Breast epithelium (tissue), 3 donors: ENCODE measurements at regions not wholly inside any gene's neighbourhood (a gene's known extent, or its start where the extent isn't known, plus 50 kb on each side); places are given as distances from the start of the nearest gene placed in this dataset.

ENCODE experiments used
- POLR2A ChIP-seq: fragments of 450-650 bp; IDR thresholded peaks from one replicate; pipeline ENCODE4 v1.6.1; 2016; ENCODE audit warnings: antibody characterized with exemption, mild to moderate bottlenecking, moderate library complexity
- TF ChIP-seq, protein P1 (sequence below), 3 donors: fragments of 450-650 bp; IDR thresholded peaks; one replicate each; pipeline ENCODE4 v1.5.1; 2016 to 2017; ENCODE audit warnings: antibody characterized with exemption in 3 of 3, mild to moderate bottlenecking in 3 of 3, moderate library complexity in 3 of 3

DNA sequence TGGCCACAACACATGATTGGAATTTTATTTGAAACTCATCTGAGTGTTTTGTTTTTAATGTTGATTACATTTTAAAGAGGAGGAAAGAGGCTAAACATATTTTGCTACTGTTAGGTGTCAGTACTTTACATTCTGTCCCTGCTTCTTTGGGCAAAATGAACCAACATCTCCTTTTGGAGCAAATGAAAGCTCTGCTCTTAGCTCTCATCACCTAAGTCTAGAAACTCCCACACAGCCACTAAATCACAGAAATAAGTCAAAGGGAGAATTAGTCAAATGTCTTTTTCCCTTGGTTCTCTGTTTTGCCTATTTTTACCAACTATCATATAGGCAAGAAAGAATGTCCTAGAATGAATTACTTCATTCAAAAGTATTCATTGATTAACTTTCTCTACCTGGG lies 666.8 kb downstream of the RNF144A start:
- TF ChIP-seq, protein P1, sequence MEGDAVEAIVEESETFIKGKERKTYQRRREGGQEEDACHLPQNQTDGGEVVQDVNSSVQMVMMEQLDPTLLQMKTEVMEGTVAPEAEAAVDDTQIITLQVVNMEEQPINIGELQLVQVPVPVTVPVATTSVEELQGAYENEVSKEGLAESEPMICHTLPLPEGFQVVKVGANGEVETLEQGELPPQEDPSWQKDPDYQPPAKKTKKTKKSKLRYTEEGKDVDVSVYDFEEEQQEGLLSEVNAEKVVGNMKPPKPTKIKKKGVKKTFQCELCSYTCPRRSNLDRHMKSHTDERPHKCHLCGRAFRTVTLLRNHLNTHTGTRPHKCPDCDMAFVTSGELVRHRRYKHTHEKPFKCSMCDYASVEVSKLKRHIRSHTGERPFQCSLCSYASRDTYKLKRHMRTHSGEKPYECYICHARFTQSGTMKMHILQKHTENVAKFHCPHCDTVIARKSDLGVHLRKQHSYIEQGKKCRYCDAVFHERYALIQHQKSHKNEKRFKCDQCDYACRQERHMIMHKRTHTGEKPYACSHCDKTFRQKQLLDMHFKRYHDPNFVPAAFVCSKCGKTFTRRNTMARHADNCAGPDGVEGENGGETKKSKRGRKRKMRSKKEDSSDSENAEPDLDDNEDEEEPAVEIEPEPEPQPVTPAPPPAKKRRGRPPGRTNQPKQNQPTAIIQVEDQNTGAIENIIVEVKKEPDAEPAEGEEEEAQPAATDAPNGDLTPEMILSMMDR (IDR thresholded peaks at IDR 0.05) = no peak
- TF ChIP-seq POLR2A = no peak
